ENCODE measurements at regions not wholly inside any gene's neighbourhood (a gene's known extent, or its start where the extent isn't known, plus 50 kb on each side); places are given as distances from the start of the nearest gene placed in this dataset.

DNA sequence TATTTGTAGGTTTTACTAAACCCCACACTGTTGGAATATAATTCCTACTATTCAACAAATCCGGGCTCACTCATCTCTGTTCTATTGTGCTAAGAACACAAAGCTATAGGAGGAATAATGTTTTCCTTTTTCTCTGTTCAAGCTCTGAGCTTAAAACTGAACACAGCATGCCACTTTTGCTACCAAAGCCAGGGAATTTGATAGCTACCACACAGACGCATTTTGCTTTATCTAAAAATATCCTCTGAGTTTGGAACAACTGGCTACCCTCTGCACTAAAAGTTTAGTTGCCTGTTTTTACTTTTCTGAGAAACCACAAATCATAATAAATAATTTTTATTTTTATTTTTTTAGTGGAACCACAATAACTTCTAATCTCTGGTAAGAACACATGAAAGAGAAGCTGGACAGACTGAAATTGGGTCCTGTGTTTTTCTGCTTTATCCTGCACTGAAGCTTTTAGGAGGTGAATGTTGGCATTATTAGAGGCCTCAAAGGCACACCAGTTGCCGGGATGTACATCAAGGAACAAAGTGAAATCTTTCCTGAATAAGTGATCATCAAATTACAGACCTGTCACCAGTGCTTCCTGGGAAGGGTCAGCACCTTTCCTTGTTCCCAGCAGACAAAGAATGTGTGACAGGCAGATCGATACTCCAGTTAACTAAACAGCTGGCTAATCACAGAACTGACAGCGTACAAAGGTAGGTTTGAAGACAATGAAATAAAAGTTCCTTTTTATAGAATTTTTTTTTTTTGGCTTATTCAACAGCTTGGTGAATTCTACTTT, 523.2 kb upstream of the TENM4 start:
- no peak overlapping the region for H3K27ac ChIP-seq
- TF ChIP-seq, protein P1, sequence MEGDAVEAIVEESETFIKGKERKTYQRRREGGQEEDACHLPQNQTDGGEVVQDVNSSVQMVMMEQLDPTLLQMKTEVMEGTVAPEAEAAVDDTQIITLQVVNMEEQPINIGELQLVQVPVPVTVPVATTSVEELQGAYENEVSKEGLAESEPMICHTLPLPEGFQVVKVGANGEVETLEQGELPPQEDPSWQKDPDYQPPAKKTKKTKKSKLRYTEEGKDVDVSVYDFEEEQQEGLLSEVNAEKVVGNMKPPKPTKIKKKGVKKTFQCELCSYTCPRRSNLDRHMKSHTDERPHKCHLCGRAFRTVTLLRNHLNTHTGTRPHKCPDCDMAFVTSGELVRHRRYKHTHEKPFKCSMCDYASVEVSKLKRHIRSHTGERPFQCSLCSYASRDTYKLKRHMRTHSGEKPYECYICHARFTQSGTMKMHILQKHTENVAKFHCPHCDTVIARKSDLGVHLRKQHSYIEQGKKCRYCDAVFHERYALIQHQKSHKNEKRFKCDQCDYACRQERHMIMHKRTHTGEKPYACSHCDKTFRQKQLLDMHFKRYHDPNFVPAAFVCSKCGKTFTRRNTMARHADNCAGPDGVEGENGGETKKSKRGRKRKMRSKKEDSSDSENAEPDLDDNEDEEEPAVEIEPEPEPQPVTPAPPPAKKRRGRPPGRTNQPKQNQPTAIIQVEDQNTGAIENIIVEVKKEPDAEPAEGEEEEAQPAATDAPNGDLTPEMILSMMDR (IDR thresholded peaks at IDR 0.05) = no peak
- TF ChIP-seq POLR2A (IDR thresholded peaks at IDR 0.05) = no peak
- no peak for ATAC-seq
- H3K4me3 ChIP-seq = no peak overlapping the region
- peaks cover 0 to 18% (median 2%) of the 10 kb centered on the region in 12 donors for H3K9me3 ChIP-seq
- no peaks in the 10 kb centered on the region for H3K36me3 ChIP-seq
- intact Hi-C loops (cut with DNase I) = no loop called here
- 48 to 56% (median 52%) methylated on average over 5 of the region's 5 CpGs for WGBS, 4 donors
- peaks cover 0 to 2% (median 0%) of the 10 kb centered on the region in 12 donors for H3K4me1 ChIP-seq
- DNase-seq = no peak
- H3K27me3 ChIP-seq = no peaks in the 10 kb centered on the region

DNA sequence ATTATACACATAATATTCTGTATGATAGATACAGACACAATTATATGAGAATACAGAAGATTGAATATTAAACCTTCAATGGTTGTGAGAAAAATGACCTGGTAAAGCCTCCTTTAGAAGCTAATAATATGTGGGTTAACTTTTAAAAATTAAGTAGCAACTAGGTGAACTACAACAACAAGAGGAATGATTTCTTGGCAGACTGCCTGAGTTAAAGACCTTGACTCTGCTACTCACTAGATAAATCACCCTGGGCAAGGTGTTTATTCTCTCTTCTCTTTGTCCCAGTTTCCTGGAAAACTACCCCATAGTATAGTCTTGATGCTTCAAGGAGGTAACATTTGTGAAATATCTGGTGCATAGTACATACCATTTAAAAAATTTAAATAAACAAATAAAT, 519.6 kb upstream of the TENM4 start:
- DNase-seq = no peak
- no peak overlapping the region for H3K4me3 ChIP-seq
- ATAC-seq = no peak
- TF ChIP-seq, protein P1 (IDR thresholded peaks at IDR 0.05) = no peak
- TF ChIP-seq POLR2A (IDR thresholded peaks at IDR 0.05) = no peak
- intact Hi-C loops (cut with DNase I) = no loop called here
- H3K27me3 ChIP-seq = no peaks in the 10 kb centered on the region
- H3K9me3 ChIP-seq = peaks cover 0 to 24% (median 3%) of the 10 kb centered on the region in 12 donors
- H3K36me3 ChIP-seq = no peaks in the 10 kb centered on the region
- H3K4me1 ChIP-seq = peaks cover 0 to 2% (median 0%) of the 10 kb centered on the region in 12 donors
- no peak overlapping the region for H3K27ac ChIP-seq

DNA sequence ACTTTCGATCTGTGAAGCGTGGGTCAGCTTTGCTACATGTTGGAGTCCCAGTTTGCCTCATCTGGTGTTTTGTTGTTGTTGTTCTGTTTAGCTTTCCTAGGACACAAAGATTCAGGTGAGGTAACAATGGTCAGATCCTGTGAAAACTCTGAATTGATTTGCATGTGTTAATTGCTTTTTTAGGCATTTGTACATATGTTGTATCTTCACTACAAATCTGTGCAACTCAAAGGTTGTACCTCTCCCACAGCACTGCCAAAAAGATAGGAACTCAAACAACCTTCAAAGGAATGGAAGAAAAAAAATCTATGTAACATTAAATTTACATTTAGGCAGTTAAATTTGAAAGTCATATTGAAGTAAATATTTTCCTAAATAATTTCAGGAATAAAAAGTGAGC, 518.5 kb upstream of the TENM4 start:
- TF ChIP-seq POLR2A (IDR thresholded peaks at IDR 0.05) = no peak
- TF ChIP-seq, protein P1 (IDR thresholded peaks at IDR 0.05) = no peak
- no peak for ATAC-seq
- H3K27ac ChIP-seq = no peak overlapping the region
- 51 to 83% (median 68%) methylated on average over 2 of the region's 2 CpGs for WGBS, 4 donors
- H3K36me3 ChIP-seq = no peaks in the 10 kb centered on the region
- H3K4me1 ChIP-seq = peaks cover 0 to 2% (median 0%) of the 10 kb centered on the region in 12 donors
- no peak for DNase-seq
- H3K4me3 ChIP-seq = no peak overlapping the region
- intact Hi-C loops (cut with DNase I) = no loop called here
- H3K9me3 ChIP-seq = peaks cover 0 to 24% (median 3%) of the 10 kb centered on the region in 12 donors
- no peaks in the 10 kb centered on the region for H3K27me3 ChIP-seq

DNA sequence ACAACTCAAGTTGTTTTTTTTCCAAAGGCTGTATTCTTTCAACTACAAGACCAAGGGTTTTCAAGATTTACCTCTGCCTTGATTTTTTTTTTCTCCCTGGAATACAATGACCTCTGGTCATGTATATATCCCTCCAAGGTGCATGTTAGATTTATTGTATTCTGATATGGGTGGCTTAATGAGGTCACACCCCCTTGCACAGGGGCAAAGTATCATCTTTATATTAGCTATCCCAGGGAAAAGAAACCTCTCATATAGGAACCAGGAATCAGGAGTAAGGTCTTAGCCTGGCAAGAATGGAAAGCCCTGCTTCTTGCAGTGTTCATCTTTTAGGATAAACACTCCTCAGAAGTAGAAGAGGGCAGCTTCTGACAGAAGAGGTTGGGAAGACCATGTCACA, 516.9 kb upstream of the TENM4 start:
- Histone ChIP-seq H3K4me1 (no peaks in the 10 kb centered on the region), H3K27ac (no peak overlapping the region), H3K27me3 (no peaks in the 10 kb centered on the region), H3K36me3 (no peaks in the 10 kb centered on the region), H3K4me3 (no peak overlapping the region), H3K9me3 (peaks cover 0 to 24% (median 3%) of the 10 kb centered on the region in 12 donors)
- no peak for DNase-seq
- TF ChIP-seq, protein P1 (IDR thresholded peaks at IDR 0.05) = no peak
- no peak for TF ChIP-seq POLR2A (IDR thresholded peaks at IDR 0.05)
- no peak for ATAC-seq
- intact Hi-C loops (cut with DNase I) = no loop called here

Data from heart left ventricle (tissue), 16 donors.